H9 (cell line): ENCODE measurements at regions not wholly inside any gene's neighbourhood (a gene's known extent, or its start where the extent isn't known, plus 50 kb on each side); places are given as distances from the start of the nearest gene placed in this dataset.

Experiments used
- DNase-seq: peaks from one replicate; pipeline ENCODE4 v3.0.0-alpha.2; 2017
- H2AFZ ChIP-seq: one replicate; pipeline ENCODE4 v1.6.1; 2013; ENCODE audit warnings: mild to moderate bottlenecking, low read length, control low read depth, moderate library complexity
- H2AK5ac ChIP-seq: 2 replicates; pipeline ENCODE4 v1.6.1; 2013; ENCODE audit warnings: low read length, control low read depth, mixed read lengths; ENCODE audit not compliant: insufficient read length
- H2BK120ac ChIP-seq: one replicate; pipeline ENCODE4 v1.6.1; 2013; ENCODE audit warnings: low read depth, mild to moderate bottlenecking, low read length, control low read depth, inconsistent platforms; ENCODE audit not compliant: poor library complexity, severe bottlenecking
- H2BK12ac ChIP-seq: 2 replicates; pipeline ENCODE4 v1.6.1; 2013; ENCODE audit warnings: low read length, control low read depth, mixed read lengths, low read depth; ENCODE audit not compliant: insufficient read length
- H2BK15ac ChIP-seq: 2 replicates; pipeline ENCODE4 v1.6.1; 2013; ENCODE audit warnings: low read depth, low read length, control low read depth
- H2BK20ac ChIP-seq: one replicate; pipeline ENCODE4 v1.6.1; 2013; ENCODE audit warnings: low read depth, mild to moderate bottlenecking, low read length, control low read depth, inconsistent platforms; ENCODE audit not compliant: poor library complexity, severe bottlenecking
- H2BK5ac ChIP-seq: 2 replicates; pipeline ENCODE4 v1.6.1; 2013; ENCODE audit warnings: low read length, control low read depth, mixed read lengths; ENCODE audit not compliant: insufficient read length
- H3K14ac ChIP-seq: 2 replicates; pipeline ENCODE4 v1.6.1; 2013; ENCODE audit warnings: low read length, control low read depth; ENCODE audit not compliant: insufficient read depth
- H3K18ac ChIP-seq: 2 replicates; pipeline ENCODE4 v1.6.1; 2013; ENCODE audit warnings: low read depth, mild to moderate bottlenecking, mixed read lengths, low read length, control low read depth; ENCODE audit not compliant: insufficient read length
- H3K23ac ChIP-seq: 2 replicates; pipeline ENCODE4 v1.6.1; 2013; ENCODE audit warnings: low read length, control low read depth, mixed read lengths, low read depth; ENCODE audit not compliant: insufficient read length
- H3K23me2 ChIP-seq: 2 replicates; pipeline ENCODE4 v1.6.1; 2013; ENCODE audit warnings: low read depth, mild to moderate bottlenecking, mixed read lengths, low read length, control low read depth; ENCODE audit not compliant: insufficient read length, poor library complexity, severe bottlenecking
- H3K27ac ChIP-seq: 2 replicates; pipeline ENCODE4 v1.5.1; 2013; ENCODE audit warnings: low read length, control low read depth, mixed read lengths, low read depth; ENCODE audit not compliant: insufficient read length
- H3K27me3 ChIP-seq: 2 replicates; pipeline ENCODE4 v1.6.1; 2013; ENCODE audit warnings: low read length, control low read depth, inconsistent platforms; ENCODE audit not compliant: insufficient read depth
- H3K4ac ChIP-seq: 2 replicates; pipeline ENCODE4 v1.6.1; 2013; ENCODE audit warnings: low read depth, mild to moderate bottlenecking, control low read depth, inconsistent platforms, low read length, moderate library complexity
- H3K4me1 ChIP-seq: 2 replicates; pipeline ENCODE4 v1.6.1; 2013; ENCODE audit warnings: low read length, control low read depth, inconsistent platforms; ENCODE audit not compliant: insufficient read depth
- H3K4me2 ChIP-seq: 2 replicates; pipeline ENCODE4 v1.6.1; 2013; ENCODE audit warnings: low read length, control low read depth, mixed read lengths; ENCODE audit not compliant: insufficient read length, insufficient read depth
- H3K56ac ChIP-seq: 2 replicates; pipeline ENCODE4 v1.6.1; 2013; ENCODE audit warnings: low read depth, mild to moderate bottlenecking, mixed read lengths, low read length, control low read depth; ENCODE audit not compliant: insufficient read length
- H3K79me1 ChIP-seq: 2 replicates; pipeline ENCODE4 v1.6.1; 2013; ENCODE audit warnings: low read depth, mild to moderate bottlenecking, moderate library complexity, low read length, control low read depth, inconsistent platforms; ENCODE audit not compliant: insufficient read depth, poor library complexity, severe bottlenecking
- H3K79me2 ChIP-seq: 2 replicates; pipeline ENCODE4 v1.6.1; 2013; ENCODE audit warnings: low read length, control low read depth, inconsistent platforms; ENCODE audit not compliant: insufficient read depth
- H3K9ac ChIP-seq: 2 replicates; pipeline ENCODE4 v1.6.1; 2013; ENCODE audit warnings: low read length, control low read depth, mixed read lengths; ENCODE audit not compliant: insufficient read length; ENCODE audit errors: extremely low read depth
- H3K9me3 ChIP-seq: one replicate; pipeline ENCODE4 v1.6.1; 2013; ENCODE audit warnings: low read depth, low read length, inconsistent platforms; ENCODE audit not compliant: control insufficient read depth
- H3T11ph ChIP-seq: one replicate; pipeline ENCODE4 v1.6.1; 2013; ENCODE audit warnings: mild to moderate bottlenecking, low read length, control low read depth, inconsistent platforms
- H4K20me1 ChIP-seq: one replicate; pipeline ENCODE4 v1.6.1; 2013; ENCODE audit not compliant: control insufficient read depth, insufficient read length, insufficient read depth
- H4K5ac ChIP-seq: 2 replicates; pipeline ENCODE4 v1.6.1; 2013; ENCODE audit warnings: low read depth, mild to moderate bottlenecking, mixed read lengths, low read length, control low read depth; ENCODE audit not compliant: insufficient read length
- H4K8ac ChIP-seq: replicated peaks from 2 replicates; pipeline ENCODE4 v1.6.1; 2013; ENCODE audit warnings: low read length, control low read depth, mixed read lengths, low read depth; ENCODE audit not compliant: insufficient read length
- H4K91ac ChIP-seq: 2 replicates; pipeline ENCODE4 v1.6.1; 2013; ENCODE audit warnings: low read depth, mild to moderate bottlenecking, moderate library complexity, mixed read lengths, low read length, control low read depth; ENCODE audit not compliant: insufficient read length
- H3K27ac Mint-ChIP-seq, 3 experiments: 2 replicates in 2 of 3; 3 replicates in 1 of 3; pipeline ENCODE4 v1.8.0; 2020 to 2021; ENCODE audit warnings: mixed read lengths in 3 of 3, mild to moderate bottlenecking in 1 of 3, moderate library complexity in 1 of 3
- H3K27me3 Mint-ChIP-seq: 2 replicates; pipeline ENCODE4 v1.8.0; 2021; ENCODE audit warnings: low read depth, mild to moderate bottlenecking, moderate library complexity, mixed read lengths
- H3K36me3 Mint-ChIP-seq, 3 experiments: 2 replicates in 2 of 3; 3 replicates in 1 of 3; pipeline ENCODE4 v1.8.0; 2020 to 2021; ENCODE audit warnings: low read depth in 3 of 3, mixed read lengths in 3 of 3; ENCODE audit not compliant: insufficient read depth in 1 of 3
- H3K4me1 Mint-ChIP-seq, 2 experiments: 2 replicates each; pipeline ENCODE4 v1.8.0; 2020; ENCODE audit warnings: mixed read lengths in 2 of 2
- H3K4me3 Mint-ChIP-seq, 2 experiments: 2 replicates in 1 of 2; 3 replicates in 1 of 2; pipeline ENCODE4 v1.8.0; 2020 to 2021; ENCODE audit warnings: mild to moderate bottlenecking in 2 of 2, mixed read lengths in 2 of 2, moderate library complexity in 1 of 2
- H3K9me3 Mint-ChIP-seq, 2 experiments: 2 replicates in 1 of 2; 3 replicates in 1 of 2; pipeline ENCODE4 v1.8.0; 2020; ENCODE audit warnings: mild to moderate bottlenecking in 2 of 2, mixed read lengths in 2 of 2, moderate library complexity in 1 of 2
- WGBS: extraction: QIAGEN DNeasy Blood & Tissue Kit; methylation state at CpG from one replicate; pipeline ENCODE4 v1.1.7; 2013; ENCODE audit warnings: missing lambda C conversion rate, low lambda C conversion rate, mixed read lengths; ENCODE audit not compliant: insufficient read length; ENCODE audit errors: extremely low coverage; 5-methylcytosine and 5-hydroxymethylcytosine counted together
- TF ChIP-seq, protein P1 (sequence below): fragments of 200-600 bp; sonication (generic); conservative IDR thresholded peaks from 3 replicates; pipeline ENCODE4 v1.8.0; 2021; ENCODE audit warnings: antibody characterized with exemption, mild to moderate bottlenecking

- no peak for DNase-seq
- H3K23ac ChIP-seq = no peak overlapping the region
- H2AK5ac ChIP-seq = no peak overlapping the region
- H3K27ac Mint-ChIP-seq = no peak overlapping the region
- H2AFZ ChIP-seq = no peak overlapping the region
- WGBS = no CpG with 5 or more reads among the region's 2 CpGs
- H3K9ac ChIP-seq = no peak overlapping the region
- H2BK5ac ChIP-seq = no peak overlapping the region
- no peak overlapping the region for H3K4ac ChIP-seq
- H3K27me3 Mint-ChIP-seq = no peaks in the 10 kb centered on the region
- no peak overlapping the region for H2BK12ac ChIP-seq
- H3K27me3 ChIP-seq = no peaks in the 10 kb centered on the region
- H3K23me2 ChIP-seq = no peaks in the 10 kb centered on the region
- peaks cover 3 to 7% of the 10 kb centered on the region in 2 experiments; a peak in 3 of 4 replicates for H3K4me1 Mint-ChIP-seq
- H3K9me3 Mint-ChIP-seq = peaks cover 2 to 5% of the 10 kb centered on the region in 2 experiments; a peak in 4 of 5 replicates
- no peaks in the 10 kb centered on the region for H3K79me1 ChIP-seq
- TF ChIP-seq, protein P1, sequence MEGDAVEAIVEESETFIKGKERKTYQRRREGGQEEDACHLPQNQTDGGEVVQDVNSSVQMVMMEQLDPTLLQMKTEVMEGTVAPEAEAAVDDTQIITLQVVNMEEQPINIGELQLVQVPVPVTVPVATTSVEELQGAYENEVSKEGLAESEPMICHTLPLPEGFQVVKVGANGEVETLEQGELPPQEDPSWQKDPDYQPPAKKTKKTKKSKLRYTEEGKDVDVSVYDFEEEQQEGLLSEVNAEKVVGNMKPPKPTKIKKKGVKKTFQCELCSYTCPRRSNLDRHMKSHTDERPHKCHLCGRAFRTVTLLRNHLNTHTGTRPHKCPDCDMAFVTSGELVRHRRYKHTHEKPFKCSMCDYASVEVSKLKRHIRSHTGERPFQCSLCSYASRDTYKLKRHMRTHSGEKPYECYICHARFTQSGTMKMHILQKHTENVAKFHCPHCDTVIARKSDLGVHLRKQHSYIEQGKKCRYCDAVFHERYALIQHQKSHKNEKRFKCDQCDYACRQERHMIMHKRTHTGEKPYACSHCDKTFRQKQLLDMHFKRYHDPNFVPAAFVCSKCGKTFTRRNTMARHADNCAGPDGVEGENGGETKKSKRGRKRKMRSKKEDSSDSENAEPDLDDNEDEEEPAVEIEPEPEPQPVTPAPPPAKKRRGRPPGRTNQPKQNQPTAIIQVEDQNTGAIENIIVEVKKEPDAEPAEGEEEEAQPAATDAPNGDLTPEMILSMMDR = no peak
- H4K5ac ChIP-seq = no peak overlapping the region
- H4K91ac ChIP-seq = no peak overlapping the region
- no peak overlapping the region for H3K4me2 ChIP-seq
- H3T11ph ChIP-seq = no peak overlapping the region
- no peaks in the 10 kb centered on the region for H3K79me2 ChIP-seq
- H3K56ac ChIP-seq = no peak overlapping the region
- no peak overlapping the region for H2BK120ac ChIP-seq
- no peak overlapping the region for H3K14ac ChIP-seq
- H3K4me1 ChIP-seq = no peaks in the 10 kb centered on the region
- H4K20me1 ChIP-seq = no peaks in the 10 kb centered on the region
- H2BK15ac ChIP-seq = no peak overlapping the region
- H3K9me3 ChIP-seq = no peaks in the 10 kb centered on the region
- H2BK20ac ChIP-seq = no peak overlapping the region
- H3K4me3 Mint-ChIP-seq = no peak overlapping the region
- H3K27ac ChIP-seq = no peak overlapping the region
- no peak overlapping the region for H3K18ac ChIP-seq
- H4K8ac ChIP-seq = no peak overlapping the region
- no peaks in the 10 kb centered on the region; a peak in 1 of 7 replicates for H3K36me3 Mint-ChIP-seq
Observed at GRCh38 chr13:89903115-89903514, 1444.4 kb upstream of the MIR17HG start.
